Heart left ventricle (tissue), 13 donors: ENCODE measurements at regions not wholly inside any gene's neighbourhood (a gene's known extent, or its start where the extent isn't known, plus 50 kb on each side); places are given as distances from the start of the nearest gene placed in this dataset.

Experiments
- POLR2A ChIP-seq, 2 donors: fragments of 450-650 bp; IDR thresholded peaks; one replicate each; pipeline ENCODE4 v1.6.1; 2017; ENCODE audit warnings: antibody characterized with exemption in 2 of 2, mild to moderate bottlenecking in 2 of 2, moderate library complexity in 2 of 2
- TF ChIP-seq, protein P1 (sequence below), 12 donors: fragments of 200-600 bp; sonication (generic) in 4 of 12; IDR thresholded peaks; one replicate each; pipeline versions ENCODE4 v1.5.0 to v1.8.0; 2018 to 2022; ENCODE audit warnings: antibody characterized with exemption in 12 of 12, mild to moderate bottlenecking in 5 of 12
- donor health status: ischemic (EF 13 %, LVEDD 7.1; RV severe dilation, severe dysfunction).
- donor health status: DM: no; HTN: yes; CAD: no.
- donor health status: DM: no; HTN: no; CAD: no.
- donor health status: ischemic (EF 25% LVEDD 6.9; RV normal size, moderate dysfunction).
- donor health status: ischemic (EF 25% LVEDD 5.7; RV mildly dilated, moderate dysfunction).
- donor health status: ischemic (EF 35%, LVEDD 5.7; RV mildly dilated, moderate dysfunction).
- donor health status: nonischemic (EF 11% LVEDD 7.7; RV severe dilation, severe dysfunction).
- donor health status: DM: yes; HTN: yes; CAD: no.
- donor health status: PGD.
- donor health status: ischemic (EF 29% LVEDD 5.4; RV normal size, mild dysfunction).
- donor health status: nonischemic (EF 23%, LVEDD 6.1; RV moderate dilation, normal function).

DNA sequence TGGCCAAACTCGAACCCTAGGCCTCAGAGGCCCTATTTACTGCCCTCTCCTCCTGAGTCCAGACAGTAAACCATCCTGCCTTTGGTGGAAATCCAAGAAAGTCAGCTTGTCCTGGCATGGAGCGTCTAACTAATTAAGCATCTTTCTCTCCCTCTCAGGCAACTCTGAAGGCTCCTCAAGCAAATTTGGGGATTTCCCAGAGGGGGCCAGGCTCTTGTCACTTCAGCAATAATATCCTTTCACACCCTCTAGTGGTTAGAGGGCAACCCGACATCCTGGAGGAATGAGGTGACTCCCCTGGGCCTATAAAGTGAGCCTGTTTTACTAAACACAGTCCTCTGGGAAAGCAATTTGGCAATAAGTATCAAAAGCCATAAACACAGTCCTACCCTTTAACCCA is 60.4 kb downstream of the NOG start:
- TF ChIP-seq, protein P1, sequence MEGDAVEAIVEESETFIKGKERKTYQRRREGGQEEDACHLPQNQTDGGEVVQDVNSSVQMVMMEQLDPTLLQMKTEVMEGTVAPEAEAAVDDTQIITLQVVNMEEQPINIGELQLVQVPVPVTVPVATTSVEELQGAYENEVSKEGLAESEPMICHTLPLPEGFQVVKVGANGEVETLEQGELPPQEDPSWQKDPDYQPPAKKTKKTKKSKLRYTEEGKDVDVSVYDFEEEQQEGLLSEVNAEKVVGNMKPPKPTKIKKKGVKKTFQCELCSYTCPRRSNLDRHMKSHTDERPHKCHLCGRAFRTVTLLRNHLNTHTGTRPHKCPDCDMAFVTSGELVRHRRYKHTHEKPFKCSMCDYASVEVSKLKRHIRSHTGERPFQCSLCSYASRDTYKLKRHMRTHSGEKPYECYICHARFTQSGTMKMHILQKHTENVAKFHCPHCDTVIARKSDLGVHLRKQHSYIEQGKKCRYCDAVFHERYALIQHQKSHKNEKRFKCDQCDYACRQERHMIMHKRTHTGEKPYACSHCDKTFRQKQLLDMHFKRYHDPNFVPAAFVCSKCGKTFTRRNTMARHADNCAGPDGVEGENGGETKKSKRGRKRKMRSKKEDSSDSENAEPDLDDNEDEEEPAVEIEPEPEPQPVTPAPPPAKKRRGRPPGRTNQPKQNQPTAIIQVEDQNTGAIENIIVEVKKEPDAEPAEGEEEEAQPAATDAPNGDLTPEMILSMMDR (IDR thresholded peaks at IDR 0.05), result peak in 8 of 12 donors; percentile 4 to 36 (median 24)
- TF ChIP-seq POLR2A (IDR thresholded peaks at IDR 0.05), result no peak
